Heart right ventricle (tissue), 16 donors: ENCODE measurements at regions not wholly inside any gene's neighbourhood (a gene's known extent, or its start where the extent isn't known, plus 50 kb on each side); places are given as distances from the start of the nearest gene placed in this dataset.

Experiments used
- ATAC-seq, 8 donors: fragments of 200-7000 bp; cut with Tn5 transposase; one replicate each; pipeline ENCODE4 v1.9.1; 2020; ENCODE audit warnings: mild to moderate bottlenecking in 8 of 8, moderate library complexity in 8 of 8, moderate number of reproducible peaks in 1 of 8
- DNase-seq, 2 donors: peaks; one replicate each; pipeline ENCODE4 v3.0.0-alpha.2; 2020
- H3K27ac ChIP-seq, 10 donors: fragments of 200-600 bp; sonication (generic) in 2 of 10; one replicate each; pipeline versions ENCODE4 v1.5.0 to v1.8.0; 2020 to 2022; ENCODE audit warnings: mild to moderate bottlenecking in 3 of 10
- H3K27me3 ChIP-seq, 7 donors: fragments of 200-600 bp; one replicate each; pipeline ENCODE4 v1.8.0; 2021 to 2022; ENCODE audit warnings: mild to moderate bottlenecking in 2 of 7
- H3K36me3 ChIP-seq, 9 donors: fragments of 200-600 bp; sonication (generic) in 1 of 9; one replicate each; pipeline versions ENCODE4 v1.5.0 to v1.8.0; 2020 to 2022; ENCODE audit warnings: mild to moderate bottlenecking in 2 of 9
- H3K4me1 ChIP-seq, 9 donors: fragments of 200-600 bp; sonication (generic) in 1 of 9; one replicate each; pipeline versions ENCODE4 v1.5.0 to v1.8.0; 2020 to 2022; ENCODE audit warnings: mild to moderate bottlenecking in 4 of 9
- H3K4me3 ChIP-seq, 10 donors: fragments of 200-600 bp; sonication (generic) in 2 of 10; one replicate each; pipeline versions ENCODE4 v1.5.0 to v1.8.0; 2020 to 2022; ENCODE audit warnings: mild to moderate bottlenecking in 7 of 10, moderate library complexity in 2 of 10
- H3K9me3 ChIP-seq, 11 donors: fragments of 200-600 bp in 10 of 11; sonication (generic) in 2 of 11; one replicate each; pipeline versions ENCODE4 v1.5.0 to v1.8.0; 2013 to 2022; ENCODE audit warnings: mild to moderate bottlenecking in 2 of 11, control low read depth in 1 of 11, moderate library complexity in 1 of 11
- WGBS, 2 donors: extraction: QIAGEN DNeasy Blood & Tissue Kit; methylation state at CpG; one replicate each; pipeline ENCODE4 v1.1.7; 2013; ENCODE audit warnings: inconsistent platforms in 1 of 2; 5-methylcytosine and 5-hydroxymethylcytosine counted together
- intact Hi-C, 10 donors: fragments of 100-400 bp; cut with DNase I; formaldehyde crosslinking; loops; one replicate each; pipeline versions ENCODE4 v1.11.1 to v1.14.2; 2022
- TF ChIP-seq, protein P1 (sequence below), 9 donors: fragments of 200-600 bp; sonication (generic) in 2 of 9; IDR thresholded peaks; one replicate each; pipeline versions ENCODE4 v1.5.0 to v1.8.0; 2021 to 2022; ENCODE audit warnings: antibody characterized with exemption in 9 of 9, mild to moderate bottlenecking in 5 of 9, moderate library complexity in 1 of 9
- donor health status: Arrhythmogenic right ventricular cardiomyopathy.
- donor health status: ischemic (EF 13 %, LVEDD 7.1; RV severe dilation, severe dysfunction).
- donor health status: healthy with polysubstance abuse.
- donor health status: DM: no; HTN: yes; CAD: no.
- donor health status: DM: no; HTN: no; CAD: no.
- donor health status: ischemic (EF 25% LVEDD 6.9; RV normal size, moderate dysfunction).
- donor health status: ischemic (EF 25% LVEDD 5.7; RV mildly dilated, moderate dysfunction).
- donor health status: healthy.
- donor health status: DM: yes; HTN: yes; CAD: no.
- donor health status: Ischemic cardiomyopathy.
- donor health status: ischemic (EF 35%, LVEDD 5.7; RV mildly dilated, moderate dysfunction).
- donor health status: nonischemic (EF 11% LVEDD 7.7; RV severe dilation, severe dysfunction).
- donor health status: DM: yes; HTN: yes; CAD: no.
- donor health status: PGD.
- donor health status: ischemic (EF 29% LVEDD 5.4; RV normal size, mild dysfunction).
- donor health status: nonischemic (EF 23%, LVEDD 6.1; RV moderate dilation, normal function).

DNA sequence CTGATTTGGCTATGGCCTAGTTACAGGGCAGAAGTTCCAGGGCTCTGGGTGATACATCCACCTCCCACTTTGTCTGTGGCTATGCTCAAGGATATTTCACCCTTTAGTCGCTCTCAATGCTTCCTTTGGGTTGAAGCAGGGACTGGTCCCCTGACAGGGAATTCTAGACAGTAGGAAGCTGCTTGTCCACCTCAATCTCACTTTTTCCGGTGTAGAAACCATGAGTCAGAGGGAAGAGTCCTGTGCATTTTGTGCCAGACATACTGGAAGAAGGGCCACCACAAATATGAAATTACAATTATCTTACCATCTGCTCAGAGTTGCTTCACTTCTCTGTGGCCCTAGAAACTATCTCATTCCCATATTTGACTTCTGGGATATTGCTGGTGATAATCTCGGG lies 413.7 kb upstream of the FAT3 start:
- no peaks in the 10 kb centered on the region for H3K36me3 ChIP-seq
- 90 to 95% methylated on average over 3 of the region's 3 CpGs for WGBS, 2 donors
- H3K4me3 ChIP-seq, result no peak overlapping the region
- H3K9me3 ChIP-seq, result peaks cover 0 to 5% (median 0%) of the 10 kb centered on the region in 11 donors
- H3K27ac ChIP-seq, result no peak overlapping the region
- no peaks in the 10 kb centered on the region for H3K27me3 ChIP-seq
- TF ChIP-seq, protein P1, sequence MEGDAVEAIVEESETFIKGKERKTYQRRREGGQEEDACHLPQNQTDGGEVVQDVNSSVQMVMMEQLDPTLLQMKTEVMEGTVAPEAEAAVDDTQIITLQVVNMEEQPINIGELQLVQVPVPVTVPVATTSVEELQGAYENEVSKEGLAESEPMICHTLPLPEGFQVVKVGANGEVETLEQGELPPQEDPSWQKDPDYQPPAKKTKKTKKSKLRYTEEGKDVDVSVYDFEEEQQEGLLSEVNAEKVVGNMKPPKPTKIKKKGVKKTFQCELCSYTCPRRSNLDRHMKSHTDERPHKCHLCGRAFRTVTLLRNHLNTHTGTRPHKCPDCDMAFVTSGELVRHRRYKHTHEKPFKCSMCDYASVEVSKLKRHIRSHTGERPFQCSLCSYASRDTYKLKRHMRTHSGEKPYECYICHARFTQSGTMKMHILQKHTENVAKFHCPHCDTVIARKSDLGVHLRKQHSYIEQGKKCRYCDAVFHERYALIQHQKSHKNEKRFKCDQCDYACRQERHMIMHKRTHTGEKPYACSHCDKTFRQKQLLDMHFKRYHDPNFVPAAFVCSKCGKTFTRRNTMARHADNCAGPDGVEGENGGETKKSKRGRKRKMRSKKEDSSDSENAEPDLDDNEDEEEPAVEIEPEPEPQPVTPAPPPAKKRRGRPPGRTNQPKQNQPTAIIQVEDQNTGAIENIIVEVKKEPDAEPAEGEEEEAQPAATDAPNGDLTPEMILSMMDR (IDR thresholded peaks at IDR 0.05), result no peak
- H3K4me1 ChIP-seq, result no peaks in the 10 kb centered on the region
- intact Hi-C loops, result no loop called here
- no peak for DNase-seq
- no peak for ATAC-seq

DNA sequence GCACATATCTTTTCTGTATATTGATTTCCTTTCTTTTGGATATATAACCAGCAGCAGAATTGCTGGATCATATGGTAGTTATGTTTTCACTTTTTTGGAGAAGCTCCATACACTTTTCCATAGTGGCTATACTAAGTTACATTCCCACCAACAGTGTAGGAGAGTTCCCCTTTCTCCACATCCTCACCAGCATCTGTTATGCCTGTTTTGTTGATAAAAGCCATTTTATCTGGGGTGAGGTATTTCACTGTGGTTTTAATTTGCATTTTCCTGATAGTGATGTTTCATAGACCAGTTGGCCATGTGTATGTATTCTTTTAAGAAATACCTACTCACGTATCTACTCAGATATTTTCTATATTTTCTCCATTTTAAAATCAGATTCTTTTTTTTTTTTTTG lies 419.3 kb upstream of the FAT3 start:
- Histone ChIP-seq H3K36me3 (no peaks in the 10 kb centered on the region), H3K4me3 (no peak overlapping the region), H3K9me3 (peaks cover 0 to 5% (median 0%) of the 10 kb centered on the region in 11 donors), H3K4me1 (peaks cover 0 to 5% (median 0%) of the 10 kb centered on the region in 9 donors), H3K27ac (no peak overlapping the region), H3K27me3 (peaks cover 0 to 3% (median 0%) of the 10 kb centered on the region in 7 donors)
- no peak for DNase-seq
- no peak for ATAC-seq
- intact Hi-C loops, result no loop called here
- TF ChIP-seq, protein P1 (IDR thresholded peaks at IDR 0.05), result no peak
- WGBS, 2 donors, result 93 to 100% methylated on average over 1 of the region's 1 CpG

- Histone ChIP-seq H3K9me3 (no peaks in the 10 kb centered on the region), H3K4me3 (no peak overlapping the region), H3K4me1 (peaks cover 0 to 5% (median 0%) of the 10 kb centered on the region in 9 donors), H3K36me3 (no peaks in the 10 kb centered on the region), H3K27ac (no peak overlapping the region), H3K27me3 (peaks cover 0 to 3% (median 0%) of the 10 kb centered on the region in 7 donors)
- intact Hi-C loops, result no loop called here
- WGBS, 2 donors, result 53 to 57% methylated on average over 1 of the region's 1 CpG
- TF ChIP-seq, protein P1 (IDR thresholded peaks at IDR 0.05), result no peak
- DNase-seq, result no peak
- no peak for ATAC-seq
Observed at GRCh38 chr11:91804042-91804441, 420.6 kb upstream of the FAT3 start.

DNA sequence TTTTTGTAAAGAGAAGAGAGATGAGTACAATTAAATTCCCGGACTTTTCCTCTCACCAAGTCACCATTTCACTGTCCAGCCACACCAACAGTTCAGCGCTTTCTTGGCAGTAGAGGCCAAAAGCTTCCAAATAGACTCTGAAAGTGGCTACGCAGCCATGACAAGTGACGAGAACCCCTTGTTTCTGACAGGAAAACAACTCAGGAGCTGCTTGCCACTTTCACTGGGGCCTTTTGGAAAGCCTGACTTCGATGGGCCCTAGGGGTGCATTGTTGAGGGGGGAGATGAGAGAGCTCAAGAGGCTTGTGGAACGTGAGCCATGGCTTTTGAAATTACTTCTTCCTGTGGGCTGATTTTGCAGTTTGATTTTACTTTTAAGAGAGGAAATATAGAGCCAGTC lies 422.1 kb upstream of the FAT3 start:
- no peak for ATAC-seq
- no peak for DNase-seq
- Histone ChIP-seq H3K4me3 (no peak overlapping the region), H3K27ac (no peak overlapping the region), H3K36me3 (no peaks in the 10 kb centered on the region), H3K27me3 (peaks cover 0 to 3% (median 0%) of the 10 kb centered on the region in 7 donors), H3K9me3 (no peaks in the 10 kb centered on the region), H3K4me1 (peaks cover 0 to 5% (median 0%) of the 10 kb centered on the region in 9 donors)
- intact Hi-C loops, result no loop called here
- TF ChIP-seq, protein P1 (IDR thresholded peaks at IDR 0.05), result no peak
- 72 to 76% methylated on average over 6 of the region's 6 CpGs for WGBS, 2 donors
